LoVo (cell line): ENCODE measurements at regions not wholly inside any gene's neighbourhood (a gene's known extent, or its start where the extent isn't known, plus 50 kb on each side); places are given as distances from the start of the nearest gene placed in this dataset.

ENCODE experiments used
- DNase-seq: peaks from one replicate; pipeline ENCODE4 v3.0.0-alpha.2; 2016; ENCODE audit warnings: low spot score

GRCh38 chr14:98015921-98016320 is 1218.7 kb downstream of the VRK1 start:
- no peak for DNase-seq

DNA sequence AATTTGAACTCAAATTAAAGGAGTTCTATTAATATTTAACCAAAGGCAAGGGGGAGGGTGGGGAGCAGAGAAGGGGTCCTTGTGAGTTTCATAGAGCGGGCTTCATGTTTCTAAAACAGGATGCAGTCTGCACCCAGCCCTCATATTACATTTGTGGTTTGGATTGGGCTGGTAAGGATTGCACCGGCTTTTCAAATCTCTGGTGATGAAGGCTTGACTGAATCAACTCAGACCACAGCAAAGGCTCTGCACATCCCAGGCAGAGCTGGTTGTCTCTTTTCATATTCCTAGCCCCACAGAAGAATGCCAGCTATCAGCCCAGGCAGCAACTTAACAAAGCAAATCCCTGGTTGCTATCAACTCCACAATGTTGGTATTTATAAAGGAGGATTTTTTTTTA is 1221.4 kb downstream of the VRK1 start:
- DNase-seq, result no peak

- DNase-seq, result no peak
Observed at GRCh38 chr14:98022541-98023520, 1225.6 kb downstream of the VRK1 start.

DNA sequence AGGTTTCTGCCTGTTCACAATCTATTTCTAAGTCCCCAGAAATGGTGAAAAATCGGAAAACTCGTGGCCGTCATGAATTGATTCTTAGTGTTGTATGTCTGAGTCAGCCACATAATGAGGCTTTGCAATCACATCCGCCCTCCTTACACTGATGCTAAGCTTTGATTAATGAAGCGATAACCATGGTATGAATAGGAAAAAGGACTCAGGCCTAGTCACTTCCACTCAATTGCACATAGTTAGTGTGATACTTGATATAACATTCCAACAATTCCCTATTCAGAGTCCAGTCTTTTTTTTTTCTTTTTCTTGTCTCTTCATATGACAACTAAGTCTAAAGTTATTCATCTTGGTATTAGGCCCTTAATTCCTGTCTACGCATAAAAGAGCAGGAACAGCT is 1231.0 kb downstream of the VRK1 start:
- no peak for DNase-seq

DNA sequence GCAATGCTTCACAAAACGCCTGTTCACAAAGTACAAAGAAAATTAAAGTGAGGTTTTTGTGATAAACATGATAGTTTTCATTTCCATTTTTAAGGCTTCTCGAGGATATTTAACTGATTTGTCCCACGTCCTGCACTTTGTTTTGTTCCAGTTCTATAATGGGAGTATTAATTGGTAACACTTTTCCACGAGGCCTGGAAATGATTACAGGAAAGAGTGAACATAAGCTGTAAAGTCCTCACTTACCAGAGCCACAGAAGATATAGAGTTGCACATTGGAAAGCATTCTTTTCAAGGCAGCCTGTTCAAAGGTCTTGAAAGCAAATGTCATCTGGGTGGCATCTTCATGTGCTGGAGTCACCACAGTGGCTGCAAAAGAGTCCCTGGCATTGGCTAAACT is 1236.6 kb downstream of the BCL11B start:
- DNase-seq, result no peak

DNA sequence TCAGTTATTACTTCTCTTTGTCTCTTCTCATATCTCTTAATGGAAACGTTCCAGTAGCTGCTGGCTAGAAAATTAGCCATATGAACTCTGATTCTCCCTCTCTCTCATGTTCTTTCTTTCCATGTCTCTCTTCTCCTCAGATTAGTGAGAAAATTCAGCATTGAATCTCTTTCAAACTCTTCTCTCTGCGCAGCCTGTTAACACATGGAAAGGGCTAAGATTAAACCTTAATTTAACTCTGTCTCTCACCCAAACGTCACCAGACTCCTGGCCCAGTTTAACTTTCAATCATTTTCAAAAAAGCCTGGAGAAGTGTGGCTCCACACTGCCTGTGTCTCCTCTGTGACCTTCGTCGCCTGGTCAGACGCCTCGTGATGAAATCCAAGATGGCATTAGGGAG is 1234.2 kb downstream of the BCL11B start:
- no peak for DNase-seq

GRCh38 chr14:98056946-98057345 is 1215.1 kb downstream of the BCL11B start:
- no peak for DNase-seq

GRCh38 chr14:98059106-98059505 is 1212.9 kb downstream of the BCL11B start:
- no peak for DNase-seq

DNA sequence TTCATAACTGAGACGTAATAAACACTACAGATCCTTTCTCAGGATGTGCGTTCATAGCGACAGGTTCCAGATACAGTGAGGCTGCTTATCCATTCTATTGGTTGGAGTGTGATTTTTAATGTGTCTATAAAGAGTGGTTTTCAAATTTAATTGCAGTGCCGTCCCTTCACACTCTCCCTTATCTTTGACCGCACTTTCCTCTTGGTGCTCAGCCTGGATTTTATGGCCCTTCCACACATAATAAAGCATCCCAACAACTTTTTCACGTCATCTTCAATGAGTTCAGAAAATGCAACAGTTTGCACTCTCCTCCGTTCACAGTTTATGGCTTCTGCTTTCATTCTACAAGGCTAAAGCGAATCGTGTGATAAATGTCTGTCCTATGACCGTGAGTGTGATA is 1209.9 kb downstream of the BCL11B start:
- no peak for DNase-seq

DNA sequence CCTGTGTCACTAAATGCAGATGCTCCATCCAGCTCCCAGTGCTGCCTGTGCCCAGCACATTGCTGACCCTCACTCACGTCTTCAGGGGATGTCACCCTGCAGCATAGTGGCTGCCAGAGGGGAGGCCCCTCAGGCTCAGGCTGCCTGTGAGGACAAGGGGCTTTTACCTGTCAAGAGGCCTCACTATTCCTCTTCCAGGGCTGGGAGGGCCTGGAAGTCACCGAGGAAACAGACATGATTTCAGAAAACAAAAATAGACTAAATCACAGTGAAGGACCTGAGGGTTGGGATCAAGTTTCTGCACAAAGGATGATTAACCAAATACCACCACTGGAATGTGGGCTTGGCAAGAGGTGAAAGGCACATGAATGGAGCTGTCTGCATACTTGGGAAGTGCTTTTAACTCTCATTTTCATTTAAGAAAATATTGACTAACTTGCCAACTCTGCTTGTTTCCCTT is 1202.3 kb downstream of the BCL11B start:
- DNase-seq, result no peak

DNA sequence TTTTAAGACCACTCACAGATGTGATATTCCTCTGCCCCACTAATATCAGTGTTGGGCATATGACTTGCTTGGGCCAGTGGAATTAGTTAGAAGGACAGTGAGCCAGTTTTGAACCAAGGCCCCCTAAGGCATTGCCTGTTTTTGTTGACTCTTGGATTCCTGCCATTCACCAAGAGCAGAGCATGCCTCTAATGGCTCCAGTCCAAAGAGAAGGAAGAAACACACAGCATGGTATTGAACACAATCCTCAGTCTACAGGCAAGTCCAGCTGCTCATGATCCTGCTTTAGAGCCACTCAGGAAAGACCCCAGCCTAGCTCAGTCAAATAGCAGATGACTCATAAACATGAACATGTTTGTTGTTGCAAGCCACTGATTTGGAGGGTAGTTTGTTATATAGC is 1201.5 kb downstream of the BCL11B start:
- no peak for DNase-seq

DNA sequence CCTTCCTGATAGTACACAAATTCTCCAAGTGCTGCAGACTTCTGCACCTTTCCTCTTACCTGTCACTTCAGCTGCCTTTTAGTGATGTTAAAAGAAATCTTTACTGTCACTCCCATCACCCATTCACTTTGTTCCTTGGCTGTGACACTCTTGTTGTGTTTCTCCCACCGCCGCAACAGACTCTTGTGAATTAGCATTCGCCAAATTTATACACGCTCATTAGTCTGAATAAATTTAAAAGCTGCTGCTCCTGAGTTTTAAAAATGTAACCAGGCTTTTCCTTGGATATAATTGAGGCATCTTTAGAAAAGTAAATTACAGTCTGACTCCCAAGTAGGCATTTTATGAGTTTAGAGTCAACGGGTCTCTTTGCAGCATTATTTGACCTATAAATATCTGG is 1197.9 kb downstream of the BCL11B start:
- no peak for DNase-seq

DNA sequence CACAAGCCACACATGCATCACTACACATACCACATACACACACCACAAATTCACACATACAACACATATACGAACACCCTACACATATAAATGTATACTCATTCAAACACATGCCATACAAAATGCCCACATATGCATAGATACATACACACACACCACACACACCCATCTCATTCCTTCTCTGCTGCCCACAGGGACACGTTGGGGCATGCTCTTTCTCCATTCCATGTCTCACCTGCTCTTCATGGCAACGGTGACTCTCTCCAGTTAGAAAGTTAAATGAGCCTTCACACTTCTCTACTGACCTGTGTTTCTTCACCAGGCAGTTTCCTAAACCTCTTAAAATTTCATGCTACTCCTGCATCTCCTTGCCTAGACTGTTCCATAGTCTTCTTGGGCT is 1194.8 kb downstream of the BCL11B start:
- no peak for DNase-seq

GRCh38 chr14:98082833-98083232 is 1189.2 kb downstream of the BCL11B start:
- no peak for DNase-seq

GRCh38 chr14:98085751-98086150 is 1186.2 kb downstream of the BCL11B start:
- no peak for DNase-seq

DNA sequence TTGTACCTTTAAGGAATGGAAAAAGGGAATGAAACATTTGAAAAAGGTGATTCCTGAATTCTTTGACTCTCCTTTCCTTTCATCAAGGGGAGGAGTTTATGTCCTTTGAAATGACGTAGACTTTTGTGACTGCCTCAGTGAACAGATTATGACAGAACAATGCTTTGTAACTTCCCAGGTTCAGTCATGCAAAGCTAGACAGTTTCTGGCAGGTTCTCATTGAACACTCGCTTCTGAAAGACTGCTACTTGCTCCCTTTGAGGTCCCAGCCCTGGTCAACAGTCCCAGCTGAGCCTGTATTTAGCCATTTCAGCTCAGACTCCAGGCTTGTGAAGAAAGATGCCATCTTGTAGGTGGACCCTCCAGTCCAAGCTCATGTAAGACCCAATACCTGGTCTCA is 1178.9 kb downstream of the BCL11B start:
- no peak for DNase-seq

DNA sequence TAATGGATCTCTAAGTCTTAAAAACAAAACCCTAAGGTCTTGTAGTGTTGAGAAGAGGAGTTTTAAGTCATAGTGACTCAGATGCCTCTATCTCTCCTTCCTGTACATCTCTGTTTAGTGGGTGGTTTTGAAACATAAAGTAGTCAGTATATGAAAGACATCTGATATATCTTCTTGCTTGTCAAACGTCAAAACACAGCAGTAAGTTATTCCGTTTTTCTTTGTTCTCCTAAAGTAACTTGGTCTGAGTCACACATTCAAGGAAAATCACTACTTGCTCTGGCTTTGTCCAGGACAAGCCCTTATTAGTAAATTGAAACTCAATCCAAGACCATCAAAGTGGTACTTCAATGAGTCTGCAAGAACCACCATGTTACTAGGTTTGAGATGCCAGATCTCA is 1172.5 kb downstream of the BCL11B start:
- no peak for DNase-seq

GRCh38 chr14:98101323-98101722 is 1170.7 kb downstream of the BCL11B start:
- no peak for DNase-seq

GRCh38 chr14:98103705-98104104 is 1168.3 kb downstream of the BCL11B start:
- no peak for DNase-seq

- no peak for DNase-seq
Observed at GRCh38 chr14:98109326-98109725, 1162.7 kb downstream of the BCL11B start.

DNA sequence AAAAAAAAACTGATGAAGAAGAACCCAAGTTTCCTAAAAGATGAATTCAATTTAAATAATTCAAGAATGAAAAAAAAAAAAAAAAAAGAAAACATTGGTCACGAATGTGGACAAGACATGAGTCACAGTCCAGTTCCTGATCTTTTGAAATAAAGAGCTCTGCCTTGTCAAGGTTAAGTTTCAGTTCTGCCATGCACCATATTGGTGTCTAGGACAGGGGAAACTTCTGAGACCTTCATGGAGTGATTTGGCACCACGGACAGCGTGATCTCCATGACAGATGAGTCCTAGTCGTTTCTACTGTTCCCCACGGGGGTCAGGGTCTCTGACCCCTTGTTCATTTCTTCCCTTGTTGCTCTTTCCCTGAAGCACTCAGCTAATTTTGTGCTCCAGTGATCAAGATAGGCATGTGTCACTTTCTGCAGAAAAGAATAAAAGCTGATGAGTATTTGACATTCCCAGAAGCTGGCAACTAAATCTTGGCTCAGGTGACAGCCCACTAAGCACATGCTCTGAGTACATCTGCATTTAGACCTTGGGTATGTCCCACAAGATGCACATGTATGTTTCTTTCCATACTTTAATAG is 1159.7 kb downstream of the BCL11B start:
- no peak for DNase-seq

DNA sequence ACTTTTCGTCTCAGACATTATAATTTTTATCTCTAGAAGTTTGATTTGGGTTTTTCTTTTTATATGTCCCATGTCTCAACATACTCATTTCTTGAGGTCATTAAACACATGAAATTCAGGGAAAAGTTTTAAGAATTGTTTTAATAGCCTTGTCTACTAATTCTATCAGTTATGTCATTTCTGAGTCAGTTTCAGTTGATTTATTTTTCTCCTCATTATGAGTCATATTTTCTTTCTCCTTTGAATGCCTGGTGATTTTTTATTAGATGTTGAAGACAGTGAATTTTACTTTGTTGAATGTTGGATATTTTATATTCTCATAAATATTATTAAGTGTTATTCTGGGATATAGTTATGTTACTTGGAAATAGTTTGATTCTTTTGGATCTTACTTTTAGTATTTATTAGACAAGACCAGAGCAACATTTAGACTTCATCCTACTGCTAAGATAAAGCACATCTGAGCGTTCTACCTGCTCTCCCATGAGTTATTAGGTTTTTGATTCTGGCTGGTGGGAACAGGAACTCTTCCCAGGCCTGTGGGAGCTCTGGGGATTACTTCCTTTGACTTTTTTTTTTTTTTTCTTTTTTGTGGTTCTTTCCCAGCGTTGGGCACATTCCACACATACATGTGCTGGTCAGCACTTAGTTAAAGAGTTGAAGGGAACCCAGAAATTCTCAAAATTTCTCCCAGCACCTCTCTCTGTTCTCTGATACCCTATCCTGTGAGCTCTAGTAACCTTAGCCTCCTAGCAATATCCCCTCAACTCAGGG is 1157.7 kb downstream of the BCL11B start:
- DNase-seq, result no peak

DNA sequence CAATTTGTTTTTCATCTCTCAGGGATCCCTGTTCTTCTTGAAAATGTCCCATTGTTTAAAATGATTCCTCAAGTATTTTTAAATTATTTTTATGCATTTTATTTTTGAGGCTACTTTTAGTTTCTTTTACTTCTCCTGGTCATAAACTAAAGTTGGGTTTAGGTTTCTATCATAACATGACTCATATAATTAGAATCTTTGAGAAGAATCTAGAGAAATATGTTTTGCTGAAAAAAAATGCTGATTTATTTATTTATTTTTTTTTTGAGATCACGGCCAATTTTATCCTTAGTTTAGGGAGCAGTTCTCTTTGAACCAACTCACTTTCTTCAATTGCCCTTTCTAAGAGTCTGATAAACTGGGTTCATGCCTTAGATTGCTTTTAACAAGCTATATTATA is 1157.1 kb downstream of the BCL11B start:
- DNase-seq, result no peak
